Neural cell (in vitro differentiated cells): ENCODE measurements at regions not wholly inside any gene's neighbourhood (a gene's known extent, or its start where the extent isn't known, plus 50 kb on each side); places are given as distances from the start of the nearest gene placed in this dataset.

ENCODE experiments used
- H2AFZ ChIP-seq: fragments of 200-600, 300-800 bp; sonication (generic), shearing (Covaris generic); 2 replicates; pipeline ENCODE4 v1.6.0; 2014; ENCODE audit warnings: low read depth, mild to moderate bottlenecking, antibody characterized with exemption, low read length, moderate library complexity
- H3F3A ChIP-seq: fragments of 200-600 bp; shearing (Covaris generic); 2 replicates; pipeline ENCODE4 v1.6.1; 2016; ENCODE audit warnings: mild to moderate bottlenecking, moderate library complexity, mixed read lengths, antibody characterized with exemption, low read length; ENCODE audit not compliant: insufficient read depth, poor library complexity, severe bottlenecking
- H3K27ac ChIP-seq: fragments of 200-600, 300-800 bp; sonication (generic), shearing (Covaris generic); 2 replicates; pipeline ENCODE4 v1.5.1; 2014; ENCODE audit warnings: mild to moderate bottlenecking, low read length, moderate library complexity
- H3K27me3 ChIP-seq: fragments of 300-800, 200-600 bp; sonication (generic), shearing (Covaris generic); 2 replicates; pipeline ENCODE4 v1.6.0; 2014; ENCODE audit warnings: mild to moderate bottlenecking, low read depth, low read length, moderate library complexity; ENCODE audit not compliant: insufficient read depth
- H3K36me3 ChIP-seq: fragments of 300-800, 200-600 bp; sonication (generic), shearing (Covaris generic); 2 replicates; pipeline ENCODE4 v1.5.1; 2014; ENCODE audit warnings: mild to moderate bottlenecking, antibody characterized with exemption, low read length, moderate library complexity; ENCODE audit not compliant: insufficient read depth
- H3K4me2 ChIP-seq: fragments of 300-800, 200-600 bp; sonication (generic), shearing (Covaris generic); 2 replicates; pipeline ENCODE4 v1.6.0; 2014; ENCODE audit warnings: mild to moderate bottlenecking, low read length
- H3K4me3 ChIP-seq: fragments of 300-800, 200-600 bp; sonication (generic), shearing (Covaris generic); 2 replicates; pipeline ENCODE4 v1.5.1; 2014; ENCODE audit warnings: mild to moderate bottlenecking, low read length, moderate library complexity
- H3K79me2 ChIP-seq: fragments of 200-600 bp; shearing (Covaris generic); replicated peaks from 2 replicates; pipeline ENCODE4 v1.6.0; 2014; ENCODE audit warnings: mild to moderate bottlenecking, low read length, moderate library complexity; ENCODE audit not compliant: insufficient read depth
- H3K9ac ChIP-seq: fragments of 300-800, 200-600 bp; sonication (generic), shearing (Covaris generic); 2 replicates; pipeline ENCODE4 v1.6.1; 2016; ENCODE audit warnings: mild to moderate bottlenecking, low read length, mixed read lengths
- H3K9me2 ChIP-seq: fragments of 200-600 bp; shearing (Covaris generic); 2 replicates; pipeline ENCODE4 v1.6.1; 2016; ENCODE audit warnings: mild to moderate bottlenecking, low read length, mixed read lengths; ENCODE audit not compliant: insufficient read depth
- H3K9me3 ChIP-seq: fragments of 200-600, 300-800 bp; sonication (generic), shearing (Covaris generic); 2 replicates; pipeline ENCODE4 v1.6.1; 2016; ENCODE audit warnings: mild to moderate bottlenecking, mixed run types, low read length, moderate library complexity, mixed read lengths
- H4K20me1 ChIP-seq: fragments of 200-600 bp; shearing (Covaris generic); 2 replicates; pipeline ENCODE4 v1.6.1; 2016; ENCODE audit warnings: mild to moderate bottlenecking, mixed run types; ENCODE audit not compliant: insufficient read depth
- CTCF ChIP-seq: fragments of 450-650 bp; IDR thresholded peaks from 2 replicates; pipeline ENCODE4 v1.5.1; 2014; ENCODE audit warnings: antibody characterized with exemption, mild to moderate bottlenecking, moderate library complexity; ENCODE audit not compliant: poor library complexity, severe bottlenecking
- EP300 ChIP-seq: fragments of 450-650 bp; conservative IDR thresholded peaks from 2 replicates; pipeline ENCODE4 v1.6.1; 2014; ENCODE audit warnings: antibody characterized with exemption, mild to moderate bottlenecking, moderate library complexity; ENCODE audit not compliant: poor library complexity, severe bottlenecking
- EZH2 ChIP-seq: fragments of 200-600, 300-800 bp; shearing (Covaris generic), sonication (generic); IDR thresholded peaks from 2 replicates; pipeline ENCODE4 v1.6.1; 2014; ENCODE audit warnings: antibody characterized with exemption, low read length, borderline replicate concordance, mild to moderate bottlenecking; ENCODE audit not compliant: insufficient read depth, poor library complexity, severe bottlenecking
- MXI1 ChIP-seq: fragments of 450-650 bp; conservative IDR thresholded peaks from 2 replicates; pipeline ENCODE4 v1.6.1; 2014; ENCODE audit warnings: antibody characterized with exemption, mild to moderate bottlenecking; ENCODE audit not compliant: poor library complexity, severe bottlenecking
- POLR2AphosphoS5 ChIP-seq: IDR thresholded peaks from 2 replicates; pipeline ENCODE4 v1.6.1; 2012
- RAD21 ChIP-seq: fragments of 450-650 bp; conservative IDR thresholded peaks from 2 replicates; pipeline ENCODE4 v1.6.1; 2014; ENCODE audit warnings: antibody characterized with exemption, mild to moderate bottlenecking, moderate library complexity
- REST ChIP-seq: IDR thresholded peaks from 2 replicates; pipeline ENCODE4 v1.6.1; 2012; ENCODE audit warnings: borderline replicate concordance
- SMC3 ChIP-seq: fragments of 450-650 bp; conservative IDR thresholded peaks from 2 replicates; pipeline ENCODE4 v1.6.1; 2014; ENCODE audit warnings: antibody characterized with exemption, mild to moderate bottlenecking, moderate library complexity; ENCODE audit not compliant: poor library complexity
- TAF1 ChIP-seq: IDR thresholded peaks from 2 replicates; pipeline ENCODE4 v1.6.1; 2012; ENCODE audit warnings: low read depth

- Histone ChIP-seq H3K9me2 (no peaks in the 10 kb centered on the region), H2AFZ (no peak overlapping the region), H3K4me3 (no peak overlapping the region), H3K79me2 (no peaks in the 10 kb centered on the region), H3F3A (no peaks in the 10 kb centered on the region), H3K9ac (no peak overlapping the region), H3K27ac (no peak overlapping the region), H3K4me2 (no peak overlapping the region), H3K9me3 (no peaks in the 10 kb centered on the region), H3K36me3 (no peaks in the 10 kb centered on the region), H4K20me1 (no peaks in the 10 kb centered on the region), H3K27me3 (no peaks in the 10 kb centered on the region)
- TF ChIP-seq EP300 = no peak
- no peak for TF ChIP-seq TAF1
- TF ChIP-seq POLR2AphosphoS5 = no peak
- no peak for TF ChIP-seq MXI1
- TF ChIP-seq RAD21 = no peak
- no peak for TF ChIP-seq EZH2
- no peak for TF ChIP-seq REST
- TF ChIP-seq SMC3 = no peak
- no peak for TF ChIP-seq CTCF
These were observed 954.8 kb upstream of the C9orf72 start for GRCh38 chr9:28528049-28528448.

- H4K20me1 ChIP-seq = no peaks in the 10 kb centered on the region
- no peak for TF ChIP-seq EP300
- no peak for TF ChIP-seq EZH2
- no peak for TF ChIP-seq RAD21
- no peak for TF ChIP-seq MXI1
- no peak for TF ChIP-seq POLR2AphosphoS5
- TF ChIP-seq SMC3 = no peak
- TF ChIP-seq TAF1 = no peak
- TF ChIP-seq REST = no peak
- TF ChIP-seq CTCF = no peak
- H3K27me3 ChIP-seq = no peaks in the 10 kb centered on the region
- no peaks in the 10 kb centered on the region for H3K36me3 ChIP-seq
- H3K9ac ChIP-seq = no peak overlapping the region
- H3K9me2 ChIP-seq = no peaks in the 10 kb centered on the region
- no peaks in the 10 kb centered on the region for H3K79me2 ChIP-seq
- no peak overlapping the region for H3K4me3 ChIP-seq
- H3F3A ChIP-seq = no peaks in the 10 kb centered on the region
- no peak overlapping the region for H2AFZ ChIP-seq
- H3K4me2 ChIP-seq = no peak overlapping the region
- no peaks in the 10 kb centered on the region for H3K9me3 ChIP-seq
- H3K27ac ChIP-seq = no peak overlapping the region
These were observed 964.9 kb upstream of the C9orf72 start for GRCh38 chr9:28538132-28538531.
